ENCODE measurements at regions not wholly inside any gene's neighbourhood (a gene's known extent, or its start where the extent isn't known, plus 50 kb on each side); places are given as distances from the start of the nearest gene placed in this dataset.

DNA sequence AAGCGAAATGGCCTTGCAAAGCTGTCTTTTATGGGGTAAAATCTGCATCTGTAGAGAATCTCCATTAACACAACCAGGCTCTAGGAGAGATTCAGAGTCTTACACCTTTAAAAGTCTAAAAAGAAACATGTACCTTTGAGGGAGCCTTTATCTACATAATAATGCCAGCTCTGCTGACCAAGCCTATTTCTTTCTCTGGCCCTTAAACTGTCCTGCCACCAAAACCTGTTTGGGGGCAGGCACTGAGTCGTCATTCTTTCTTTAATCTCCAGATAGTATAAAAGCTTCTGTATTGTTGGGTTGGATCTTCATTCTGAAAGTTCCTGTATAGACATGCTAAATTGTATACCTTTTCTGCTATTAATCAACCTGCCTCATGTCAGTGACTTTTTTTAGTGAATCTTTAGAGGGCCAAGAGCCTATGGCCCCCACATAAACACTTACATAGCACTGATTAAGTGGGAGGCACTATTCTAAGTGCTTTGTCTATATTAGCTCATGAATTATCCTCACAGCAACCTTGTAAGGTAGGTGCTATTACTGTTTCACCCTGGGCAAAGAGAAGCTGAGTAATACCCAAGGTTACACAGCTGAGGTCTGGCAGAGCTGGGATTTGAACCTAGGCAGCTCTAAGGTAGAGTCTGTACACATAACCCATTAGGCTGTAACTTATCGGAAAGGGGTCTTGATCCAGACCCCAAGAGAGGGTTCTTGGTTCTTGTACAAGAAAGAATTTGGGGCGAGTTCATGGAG is 232.3 kb upstream of the DTNBP1 start:
- ChIA-PET POLR2A (interaction anchor here (0.6 to 2.6 kb wide), 3 partner anchors 234 to 269 kb away, joined by 3 to 13 read pairs (median 6); partner anchors contain the start of gene MYLIP), CTCF (interaction anchor here (0.6 to 1.9 kb wide), 5 partner anchors 8 to 306 kb away, joined by 3 to 6 read pairs (median 5); partner anchors contain the start of gene MYLIP)
- Histone ChIP-seq H3K27ac (ENCODE audit: extremely low read depth, low read depth, low read length) (no peak overlapping the region), H3K4me3 (ENCODE audit: low read depth, low read length) (no peak overlapping the region), H3K36me3 (ENCODE audit: control insufficient read depth in 2 of 2, insufficient read depth in 1 of 2, low read length in 2 of 2) (no peaks in the 10 kb centered on the region), H3K4me1 (ENCODE audit: control insufficient read depth, insufficient read depth, low read length) (no peaks in the 10 kb centered on the region; the same call in 1 of the 2 replicates), H3K9me3 (ENCODE audit: control insufficient read depth, insufficient read depth, low read depth, low read length) (no peaks in the 10 kb centered on the region)
- TF ChIP-seq, protein P1, sequence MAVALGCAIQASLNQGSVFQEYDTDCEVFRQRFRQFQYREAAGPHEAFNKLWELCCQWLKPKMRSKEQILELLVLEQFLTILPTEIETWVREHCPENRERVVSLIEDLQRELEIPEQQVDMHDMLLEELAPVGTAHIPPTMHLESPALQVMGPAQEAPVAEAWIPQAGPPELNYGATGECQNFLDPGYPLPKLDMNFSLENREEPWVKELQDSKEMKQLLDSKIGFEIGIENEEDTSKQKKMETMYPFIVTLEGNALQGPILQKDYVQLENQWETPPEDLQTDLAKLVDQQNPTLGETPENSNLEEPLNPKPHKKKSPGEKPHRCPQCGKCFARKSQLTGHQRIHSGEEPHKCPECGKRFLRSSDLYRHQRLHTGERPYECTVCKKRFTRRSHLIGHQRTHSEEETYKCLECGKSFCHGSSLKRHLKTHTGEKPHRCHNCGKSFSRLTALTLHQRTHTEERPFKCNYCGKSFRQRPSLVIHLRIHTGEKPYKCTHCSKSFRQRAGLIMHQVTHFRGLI (tag by site-specific recombination; IDR thresholded peaks at IDR 0.05) = no peak
- TF ChIP-seq ZNF658 (tag by site-specific recombination; IDR thresholded peaks at IDR 0.05) = no peak
- no peak for TF ChIP-seq ZNF311 (tag by site-specific recombination; IDR thresholded peaks at IDR 0.05; ENCODE audit: borderline replicate concordance)
- no peak for TF ChIP-seq ZNF843 (tag by site-specific recombination; IDR thresholded peaks at IDR 0.05)
- no peak for TF ChIP-seq ZSCAN23 (tag by site-specific recombination; IDR thresholded peaks at IDR 0.05)
- no peak for TF ChIP-seq ZNF600 (tag by site-specific recombination; IDR thresholded peaks at IDR 0.05)
- TF ChIP-seq ZNF830 (tag by site-specific recombination; IDR thresholded peaks at IDR 0.05; ENCODE audit: low read depth) = no peak
- TF ChIP-seq KLF10 (tag by site-specific recombination; IDR thresholded peaks at IDR 0.05) = no peak
- TF ChIP-seq ZFP3 (tag by site-specific recombination; IDR thresholded peaks at IDR 0.05; ENCODE audit: low read depth) = no peak
- TF ChIP-seq, protein P2, sequence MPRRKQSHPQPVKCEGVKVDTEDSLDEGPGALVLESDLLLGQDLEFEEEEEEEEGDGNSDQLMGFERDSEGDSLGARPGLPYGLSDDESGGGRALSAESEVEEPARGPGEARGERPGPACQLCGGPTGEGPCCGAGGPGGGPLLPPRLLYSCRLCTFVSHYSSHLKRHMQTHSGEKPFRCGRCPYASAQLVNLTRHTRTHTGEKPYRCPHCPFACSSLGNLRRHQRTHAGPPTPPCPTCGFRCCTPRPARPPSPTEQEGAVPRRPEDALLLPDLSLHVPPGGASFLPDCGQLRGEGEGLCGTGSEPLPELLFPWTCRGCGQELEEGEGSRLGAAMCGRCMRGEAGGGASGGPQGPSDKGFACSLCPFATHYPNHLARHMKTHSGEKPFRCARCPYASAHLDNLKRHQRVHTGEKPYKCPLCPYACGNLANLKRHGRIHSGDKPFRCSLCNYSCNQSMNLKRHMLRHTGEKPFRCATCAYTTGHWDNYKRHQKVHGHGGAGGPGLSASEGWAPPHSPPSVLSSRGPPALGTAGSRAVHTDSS (tag by site-specific recombination; IDR thresholded peaks at IDR 0.05) = no peak
- TF ChIP-seq SCRT1 (tag by site-specific recombination; IDR thresholded peaks at IDR 0.05; ENCODE audit: borderline replicate concordance) = no peak
- TF ChIP-seq ZBTB17 (tag by site-specific recombination; IDR thresholded peaks at IDR 0.05) = no peak
- TF ChIP-seq PRDM1 (tag by site-specific recombination; IDR thresholded peaks at IDR 0.05) = no peak
- TF ChIP-seq, protein P3, sequence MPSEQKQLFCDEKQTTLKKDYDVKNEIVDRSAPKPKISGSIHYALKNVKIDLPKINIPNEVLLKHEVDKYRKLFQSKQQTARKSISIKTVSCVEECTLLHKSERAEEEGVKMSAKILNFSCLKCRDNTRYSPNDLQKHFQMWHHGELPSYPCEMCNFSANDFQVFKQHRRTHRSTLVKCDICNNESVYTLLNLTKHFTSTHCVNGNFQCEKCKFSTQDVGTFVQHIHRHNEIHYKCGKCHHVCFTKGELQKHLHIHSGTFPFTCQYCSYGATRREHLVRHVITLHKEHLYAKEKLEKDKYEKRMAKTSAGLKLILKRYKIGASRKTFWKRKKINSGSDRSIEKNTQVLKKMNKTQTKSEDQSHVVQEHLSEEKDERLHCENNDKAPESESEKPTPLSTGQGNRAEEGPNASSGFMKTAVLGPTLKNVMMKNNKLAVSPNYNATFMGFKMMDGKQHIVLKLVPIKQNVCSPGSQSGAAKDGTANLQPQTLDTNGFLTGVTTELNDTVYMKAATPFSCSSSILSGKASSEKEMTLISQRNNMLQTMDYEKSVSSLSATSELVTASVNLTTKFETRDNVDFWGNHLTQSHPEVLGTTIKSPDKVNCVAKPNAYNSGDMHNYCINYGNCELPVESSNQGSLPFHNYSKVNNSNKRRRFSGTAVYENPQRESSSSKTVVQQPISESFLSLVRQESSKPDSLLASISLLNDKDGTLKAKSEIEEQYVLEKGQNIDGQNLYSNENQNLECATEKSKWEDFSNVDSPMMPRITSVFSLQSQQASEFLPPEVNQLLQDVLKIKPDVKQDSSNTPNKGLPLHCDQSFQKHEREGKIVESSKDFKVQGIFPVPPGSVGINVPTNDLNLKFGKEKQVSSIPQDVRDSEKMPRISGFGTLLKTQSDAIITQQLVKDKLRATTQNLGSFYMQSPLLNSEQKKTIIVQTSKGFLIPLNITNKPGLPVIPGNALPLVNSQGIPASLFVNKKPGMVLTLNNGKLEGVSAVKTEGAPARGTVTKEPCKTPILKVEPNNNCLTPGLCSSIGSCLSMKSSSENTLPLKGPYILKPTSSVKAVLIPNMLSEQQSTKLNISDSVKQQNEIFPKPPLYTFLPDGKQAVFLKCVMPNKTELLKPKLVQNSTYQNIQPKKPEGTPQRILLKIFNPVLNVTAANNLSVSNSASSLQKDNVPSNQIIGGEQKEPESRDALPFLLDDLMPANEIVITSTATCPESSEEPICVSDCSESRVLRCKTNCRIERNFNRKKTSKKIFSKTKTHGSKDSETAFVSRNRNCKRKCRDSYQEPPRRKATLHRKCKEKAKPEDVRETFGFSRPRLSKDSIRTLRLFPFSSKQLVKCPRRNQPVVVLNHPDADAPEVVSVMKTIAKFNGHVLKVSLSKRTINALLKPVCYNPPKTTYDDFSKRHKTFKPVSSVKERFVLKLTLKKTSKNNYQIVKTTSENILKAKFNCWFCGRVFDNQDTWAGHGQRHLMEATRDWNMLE (tag by site-specific recombination; conservative IDR thresholded peaks at IDR 0.05; ENCODE audit: low read depth) = no peak

DNA sequence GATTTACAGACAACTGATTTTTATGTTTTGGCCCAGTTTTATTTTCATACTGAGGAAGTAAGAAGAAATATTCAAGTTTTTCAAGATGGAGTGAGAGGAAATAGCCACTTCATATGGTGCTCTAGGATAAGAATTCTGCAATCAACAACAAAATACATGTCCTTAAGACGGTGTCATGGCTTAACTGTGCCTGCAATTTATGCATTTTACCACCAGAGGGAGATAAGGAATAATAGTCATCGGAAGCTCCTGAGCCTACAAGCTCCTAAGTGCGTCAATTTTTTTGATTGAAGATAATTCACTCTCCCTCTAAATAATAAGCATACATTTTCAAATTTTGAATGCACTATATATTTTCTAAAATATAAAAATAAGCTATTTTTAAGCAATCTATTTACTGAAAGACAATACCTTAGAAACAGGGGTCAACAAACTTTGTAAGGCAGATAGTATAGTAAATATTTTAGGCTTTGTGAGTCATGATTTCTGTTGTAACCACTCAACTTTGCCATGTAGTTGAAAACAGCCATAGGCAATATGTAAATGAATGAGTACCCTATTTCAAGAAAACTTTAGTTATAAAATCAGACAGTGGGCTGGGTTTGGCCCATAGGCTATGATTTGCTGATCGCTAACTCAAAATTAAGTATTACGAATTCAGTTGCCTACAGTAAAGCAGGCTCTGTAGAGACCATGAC is 230.9 kb upstream of the DTNBP1 start:
- TF ChIP-seq MZF1 (tag by site-specific recombination; IDR thresholded peaks at IDR 0.05; ENCODE audit: borderline replicate concordance) (no peak), ZNF16 (tag by site-specific recombination; IDR thresholded peaks at IDR 0.05; ENCODE audit: low read depth) (no peak), SETDB1 (IDR thresholded peaks at IDR 0.05; ENCODE audit: insufficient read length, low read length) (peak; percentile 62), ZNF157 (tag by site-specific recombination; IDR thresholded peaks at IDR 0.05) (no peak), ZBTB1 (tag by site-specific recombination; IDR thresholded peaks at IDR 0.05) (no peak), KLF10 (tag by site-specific recombination; IDR thresholded peaks at IDR 0.05) (no peak)
- TF ChIP-seq, protein P4, sequence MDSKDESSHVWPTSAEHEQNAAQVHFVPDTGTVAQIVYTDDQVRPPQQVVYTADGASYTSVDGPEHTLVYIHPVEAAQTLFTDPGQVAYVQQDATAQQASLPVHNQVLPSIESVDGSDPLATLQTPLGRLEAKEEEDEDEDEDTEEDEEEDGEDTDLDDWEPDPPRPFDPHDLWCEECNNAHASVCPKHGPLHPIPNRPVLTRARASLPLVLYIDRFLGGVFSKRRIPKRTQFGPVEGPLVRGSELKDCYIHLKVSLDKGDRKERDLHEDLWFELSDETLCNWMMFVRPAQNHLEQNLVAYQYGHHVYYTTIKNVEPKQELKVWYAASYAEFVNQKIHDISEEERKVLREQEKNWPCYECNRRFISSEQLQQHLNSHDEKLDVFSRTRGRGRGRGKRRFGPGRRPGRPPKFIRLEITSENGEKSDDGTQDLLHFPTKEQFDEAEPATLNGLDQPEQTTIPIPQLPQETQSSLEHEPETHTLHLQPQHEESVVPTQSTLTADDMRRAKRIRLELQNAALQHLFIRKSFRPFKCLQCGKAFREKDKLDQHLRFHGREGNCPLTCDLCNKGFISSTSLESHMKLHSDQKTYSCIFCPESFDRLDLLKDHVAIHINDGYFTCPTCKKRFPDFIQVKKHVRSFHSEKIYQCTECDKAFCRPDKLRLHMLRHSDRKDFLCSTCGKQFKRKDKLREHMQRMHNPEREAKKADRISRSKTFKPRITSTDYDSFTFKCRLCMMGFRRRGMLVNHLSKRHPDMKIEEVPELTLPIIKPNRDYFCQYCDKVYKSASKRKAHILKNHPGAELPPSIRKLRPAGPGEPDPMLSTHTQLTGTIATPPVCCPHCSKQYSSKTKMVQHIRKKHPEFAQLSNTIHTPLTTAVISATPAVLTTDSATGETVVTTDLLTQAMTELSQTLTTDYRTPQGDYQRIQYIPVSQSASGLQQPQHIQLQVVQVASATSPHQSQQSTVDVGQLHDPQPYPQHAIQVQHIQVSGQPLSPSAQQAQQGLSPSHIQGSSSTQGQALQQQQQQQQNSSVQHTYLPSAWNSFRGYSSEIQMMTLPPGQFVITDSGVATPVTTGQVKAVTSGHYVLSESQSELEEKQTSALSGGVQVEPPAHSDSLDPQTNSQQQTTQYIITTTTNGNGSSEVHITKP (tag by site-specific recombination; IDR thresholded peaks at IDR 0.05) = no peak
- CTCF ChIA-PET = interaction anchor here (0.6 to 1.9 kb wide), 13 partner anchors 9 to 312 kb away, joined by 3 to 7 read pairs (median 4); no protein-coding TSS in a partner anchor

More for the DNA sequence above, 230.9 kb upstream of the DTNBP1 start:
- POLR2A ChIA-PET = interaction anchor here (1.0 kb wide), 1 partner anchor 235 kb away, joined by 5 read pairs; the partner anchor contains the start of gene MYLIP
- H3K9me3 ChIP-seq (ENCODE audit: control insufficient read depth, insufficient read depth, low read depth, low read length) = no peaks in the 10 kb centered on the region
- H3K4me3 ChIP-seq (ENCODE audit: low read depth, low read length) = no peak overlapping the region
- no peaks in the 10 kb centered on the region; the same call in 1 of the 2 replicates for H3K4me1 ChIP-seq (ENCODE audit: control insufficient read depth, insufficient read depth, low read length)
- no peaks in the 10 kb centered on the region for H3K36me3 ChIP-seq (ENCODE audit: control insufficient read depth in 2 of 2, insufficient read depth in 1 of 2, low read length in 2 of 2)
- no peak overlapping the region for H3K27ac ChIP-seq (ENCODE audit: extremely low read depth, low read depth, low read length)
